RWPE2 (cell line): ENCODE measurements at regions not wholly inside any gene's neighbourhood (a gene's known extent, or its start where the extent isn't known, plus 50 kb on each side); places are given as distances from the start of the nearest gene placed in this dataset.

Source experiments
- ATAC-seq: fragments of 200-7000 bp; cut with Tn5 transposase; 3 replicates; pipeline ENCODE4 v1.9.1; 2021; ENCODE audit warnings: low read depth
- DNase-seq: peaks from one replicate; pipeline ENCODE4 v3.0.0-alpha.2; 2020; ENCODE audit warnings: low spot score
- H3K27ac ChIP-seq: fragments of 450-650 bp; 2 replicates; pipeline ENCODE4 v1.5.1; 2017; ENCODE audit warnings: mild to moderate bottlenecking; ENCODE audit not compliant: poor library complexity, severe bottlenecking
- H3K27me3 ChIP-seq: fragments of 250-450 bp; sonication (Bioruptor Pico); 2 replicates; pipeline ENCODE4 v1.5.1; 2021; ENCODE audit warnings: mild to moderate bottlenecking, moderate library complexity; ENCODE audit not compliant: insufficient read depth, poor library complexity, severe bottlenecking
- H3K36me3 ChIP-seq: fragments of 250-450 bp; sonication (Bioruptor Pico); 2 replicates; pipeline ENCODE4 v1.5.1; 2020; ENCODE audit warnings: low read depth, mild to moderate bottlenecking, moderate library complexity
- H3K4me1 ChIP-seq: fragments of 250-450 bp; sonication (Bioruptor Pico); 2 replicates; pipeline ENCODE4 v1.5.1; 2021; ENCODE audit warnings: mild to moderate bottlenecking, moderate library complexity; ENCODE audit not compliant: insufficient read depth, poor library complexity, severe bottlenecking
- H3K4me3 ChIP-seq: fragments of 250-450 bp; sonication (Bioruptor Pico); 2 replicates; pipeline ENCODE4 v1.5.1; 2021; ENCODE audit warnings: mild to moderate bottlenecking, moderate library complexity; ENCODE audit not compliant: severe bottlenecking
- H3K9me3 ChIP-seq: fragments of 250-450 bp; sonication (Bioruptor Pico); 2 replicates; pipeline ENCODE4 v1.5.1; 2021; ENCODE audit warnings: mild to moderate bottlenecking, moderate library complexity; ENCODE audit not compliant: severe bottlenecking
- CTCF ChIP-seq: fragments of 450-650 bp; IDR thresholded peaks from one replicate; pipeline ENCODE4 v1.5.1; 2017; ENCODE audit warnings: mild to moderate bottlenecking, moderate library complexity; ENCODE audit not compliant: poor library complexity, severe bottlenecking

- no peak for TF ChIP-seq CTCF
- no peak overlapping the region for H3K4me3 ChIP-seq
- no peak for DNase-seq
- H3K27me3 ChIP-seq, result no peaks in the 10 kb centered on the region
- H3K4me1 ChIP-seq, result no peaks in the 10 kb centered on the region
- no peak overlapping the region for H3K27ac ChIP-seq
- no peaks in the 10 kb centered on the region for H3K36me3 ChIP-seq
- ATAC-seq, result no peak
- H3K9me3 ChIP-seq, result no peaks in the 10 kb centered on the region
Observed at GRCh38 chr3:16026753-16027152, 147.7 kb upstream of the GALNT15 start.

DNA sequence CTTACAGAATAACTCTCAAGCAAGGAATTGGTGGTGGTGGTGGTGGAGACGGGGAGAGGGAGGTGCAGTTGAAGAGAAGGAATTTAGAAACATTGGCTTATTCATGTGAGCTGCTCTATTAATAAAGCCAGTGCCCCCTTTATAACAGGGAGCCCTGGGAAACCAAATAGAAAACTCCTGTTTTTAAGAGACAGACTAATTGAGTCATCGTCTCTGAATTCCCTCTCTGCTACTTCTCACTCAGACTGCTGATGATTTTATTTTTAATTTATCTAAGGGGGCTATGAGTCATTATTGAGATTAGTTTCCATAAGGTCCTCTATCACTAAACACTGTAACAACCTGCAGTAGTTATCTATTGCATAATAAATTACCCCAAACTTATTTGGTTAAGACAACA is 145.9 kb upstream of the GALNT15 start:
- no peaks in the 10 kb centered on the region for H3K27me3 ChIP-seq
- H3K4me1 ChIP-seq, result no peaks in the 10 kb centered on the region
- no peak; the same call in 2 of the 3 replicates for ATAC-seq
- no peak overlapping the region for H3K27ac ChIP-seq
- H3K4me3 ChIP-seq, result no peak overlapping the region
- H3K9me3 ChIP-seq, result no peaks in the 10 kb centered on the region
- no peak for TF ChIP-seq CTCF
- H3K36me3 ChIP-seq, result no peaks in the 10 kb centered on the region
- DNase-seq, result no peak

DNA sequence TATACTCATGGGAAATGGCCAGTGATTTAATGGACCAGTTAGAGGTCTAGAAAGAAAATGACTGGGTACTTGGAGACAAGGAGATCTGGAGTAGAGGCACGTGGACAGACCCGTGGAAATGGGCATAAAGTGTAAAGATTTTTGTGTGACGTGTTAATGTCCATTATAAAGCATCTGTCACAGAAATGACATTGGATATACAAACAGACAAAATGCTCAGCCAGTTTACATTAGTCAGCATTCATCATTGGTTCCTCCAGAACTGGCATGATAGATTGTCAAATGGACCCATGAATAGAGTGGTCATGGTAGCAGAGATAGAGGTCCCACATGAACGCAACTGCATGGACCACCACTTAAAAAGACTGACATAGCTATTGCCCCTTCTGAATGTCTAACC is 144.1 kb upstream of the GALNT15 start:
- no peaks in the 10 kb centered on the region for H3K27me3 ChIP-seq
- no peak for ATAC-seq
- no peak for TF ChIP-seq CTCF
- no peaks in the 10 kb centered on the region for H3K4me1 ChIP-seq
- H3K4me3 ChIP-seq, result no peak overlapping the region
- H3K36me3 ChIP-seq, result no peaks in the 10 kb centered on the region
- no peaks in the 10 kb centered on the region for H3K9me3 ChIP-seq
- DNase-seq, result no peak
- H3K27ac ChIP-seq, result no peak overlapping the region

- H3K27ac ChIP-seq, result no peak overlapping the region
- no peaks in the 10 kb centered on the region for H3K27me3 ChIP-seq
- TF ChIP-seq CTCF, result no peak
- no peaks in the 10 kb centered on the region for H3K36me3 ChIP-seq
- no peaks in the 10 kb centered on the region for H3K9me3 ChIP-seq
- peak; percentile 60 for ATAC-seq
- no peak for DNase-seq
- no peak overlapping the region for H3K4me3 ChIP-seq
- H3K4me1 ChIP-seq, result no peaks in the 10 kb centered on the region
Observed at GRCh38 chr3:16031434-16031833, 143.0 kb upstream of the GALNT15 start.

DNA sequence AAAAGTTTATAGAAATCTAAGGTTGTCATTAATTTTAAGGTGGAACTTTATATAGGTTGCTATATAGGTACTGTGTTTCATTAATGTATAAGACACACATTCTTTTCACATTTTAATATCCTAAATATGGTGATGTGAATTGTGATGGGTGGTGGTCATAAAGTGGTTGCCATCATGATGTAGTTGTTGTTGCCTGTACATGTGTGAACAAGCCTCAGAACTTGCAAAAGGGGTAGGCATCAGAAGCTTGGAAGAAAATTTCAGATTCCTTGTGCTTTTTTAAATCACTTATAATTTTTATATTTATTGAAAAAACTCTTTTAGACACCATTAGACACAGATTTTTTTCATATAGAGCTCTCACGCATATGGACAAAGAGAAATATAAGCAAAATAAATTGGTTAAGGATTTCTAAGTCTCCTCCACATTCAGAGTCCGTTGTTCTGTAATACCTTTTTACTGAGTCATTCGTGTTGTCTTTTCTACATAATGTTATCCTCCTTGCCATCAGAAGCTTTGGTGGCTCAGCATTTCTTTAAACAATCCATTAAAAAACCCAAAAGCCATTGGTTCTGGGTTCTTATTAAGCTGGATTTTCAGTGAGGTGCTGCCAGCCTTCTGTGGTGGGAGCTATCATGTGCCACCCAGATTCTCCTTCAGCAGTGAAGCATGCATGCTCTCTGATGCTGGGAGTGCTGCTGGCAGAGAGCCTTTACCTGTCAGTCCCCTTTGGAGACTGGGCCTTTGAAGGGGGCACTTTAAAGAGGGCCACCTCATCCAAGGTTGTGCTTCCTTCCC is 140.4 kb upstream of the GALNT15 start:
- H3K27ac ChIP-seq, result no peak overlapping the region
- TF ChIP-seq CTCF, result no peak
- H3K4me3 ChIP-seq, result no peak overlapping the region
- H3K9me3 ChIP-seq, result no peaks in the 10 kb centered on the region
- no peaks in the 10 kb centered on the region for H3K36me3 ChIP-seq
- DNase-seq (no peak), ATAC-seq (no peak)
- no peaks in the 10 kb centered on the region for H3K4me1 ChIP-seq
- H3K27me3 ChIP-seq, result no peaks in the 10 kb centered on the region
